ENCODE measurements at regions not wholly inside any gene's neighbourhood (a gene's known extent, or its start where the extent isn't known, plus 50 kb on each side); places are given as distances from the start of the nearest gene placed in this dataset.

- TF ChIP-seq CTCF (optimal IDR thresholded peaks at IDR 0.05 in 1 of 3, IDR thresholded peaks at IDR 0.05 in 1 of 3, conservative IDR thresholded peaks at IDR 0.05 in 1 of 3; ENCODE audit: extremely low read depth in 1 of 3, insufficient read depth in 2 of 3, low read length in 3 of 3) (no peak), EZH2 (IDR thresholded peaks at IDR 0.05; ENCODE audit: low read length) (no peak)
Observed at GRCh38 chr20:12927489-12927888, 81.3 kb upstream of the SPTLC3 start.
